Activated CD8-positive, alpha-beta memory T cell treated with anti-CD3 and anti-CD28 coated beads for 4 hours (primary cell): ENCODE measurements at regions not wholly inside any gene's neighbourhood (a gene's known extent, or its start where the extent isn't known, plus 50 kb on each side); places are given as distances from the start of the nearest gene placed in this dataset.
"Not testable (repeated sequence)": the region's sequence is repeated elsewhere in the genome, so short reads cannot be mapped to it uniquely, and the experiment has no call there.

ENCODE experiments used
- DNase-seq, 2 donors: peaks; one replicate each; pipeline ENCODE4 v3.0.0-alpha.2; 2020; ENCODE audit warnings: low read depth in 2 of 2

GRCh38 chr1:212495766-212496494 is 63.2 kb downstream of the NENF start:
- no peak for DNase-seq

DNA sequence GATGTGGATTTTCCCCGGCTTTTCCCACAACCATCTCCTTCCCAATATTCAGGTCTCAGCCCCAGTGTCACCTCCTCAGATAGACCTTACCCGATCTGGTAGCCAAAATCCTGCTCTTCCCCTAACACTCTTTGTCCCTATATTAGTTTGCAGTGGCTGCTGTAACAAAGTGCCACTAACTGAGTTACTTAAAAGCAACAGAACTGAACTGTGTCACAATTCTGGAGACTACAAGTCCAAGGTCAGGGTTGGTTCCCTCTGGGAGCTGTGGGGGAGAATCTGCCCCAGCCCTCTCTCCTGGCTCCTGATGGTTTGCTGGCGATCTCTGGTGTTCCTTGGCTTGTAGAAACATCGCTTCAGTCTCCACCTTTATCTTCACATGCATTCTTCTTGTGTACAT is 64.0 kb downstream of the NENF start:
- no peak for DNase-seq

DNA sequence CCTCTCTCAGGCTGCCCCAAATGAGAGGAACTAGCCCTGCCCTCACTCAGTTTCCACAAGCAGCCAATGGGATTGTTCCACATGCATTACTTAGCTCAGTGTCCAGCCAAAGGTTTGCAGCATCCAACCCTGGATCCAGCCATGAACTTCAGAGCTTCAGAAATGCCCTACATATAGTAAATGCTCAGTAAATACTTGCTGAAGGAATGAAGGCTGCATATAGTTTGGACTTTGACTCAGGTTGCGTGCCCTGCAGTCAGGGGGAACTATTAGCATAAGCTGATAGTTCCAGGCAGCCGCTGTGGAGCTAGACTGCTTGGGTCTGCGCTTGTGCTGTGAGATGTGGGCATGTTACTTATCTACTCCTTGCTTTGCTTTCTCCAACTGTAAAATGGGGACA is 64.8 kb downstream of the NENF start:
- no peak for DNase-seq

DNA sequence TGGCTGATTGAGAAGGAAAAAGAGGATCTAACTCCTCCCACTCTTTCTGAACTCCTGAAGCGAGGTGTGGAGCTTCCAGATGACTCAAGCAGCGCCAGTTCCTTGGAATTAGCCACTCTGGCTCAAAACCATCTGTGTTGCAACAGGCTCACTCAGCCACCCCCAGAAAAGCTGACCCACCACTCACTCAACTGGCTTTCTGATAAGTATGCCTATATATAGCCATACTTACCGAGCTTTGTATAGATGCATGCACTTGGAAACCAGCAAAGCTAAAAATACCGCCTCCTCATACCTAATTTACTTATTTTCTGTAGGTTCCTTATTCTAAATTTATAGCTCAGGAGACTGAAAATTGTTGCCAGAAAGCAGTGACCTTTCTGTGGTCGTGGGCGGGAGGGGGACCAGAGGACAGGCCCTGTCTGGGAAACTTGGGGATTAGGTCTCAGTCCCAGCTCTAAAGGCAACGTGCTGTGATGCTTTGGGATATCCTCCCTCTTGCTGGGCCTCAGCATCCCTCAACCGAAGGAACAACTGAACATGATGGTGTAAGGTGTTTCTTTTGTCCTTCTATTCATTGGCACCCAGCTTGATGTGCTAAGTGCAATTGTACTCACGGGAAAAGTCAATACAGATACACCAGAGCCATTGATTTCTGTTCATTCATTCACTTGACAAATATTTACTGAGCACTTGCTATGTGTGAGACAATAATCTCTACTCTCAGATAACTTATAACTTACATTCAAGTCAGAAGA is 65.7 kb downstream of the NENF start:
- no peak for DNase-seq

DNA sequence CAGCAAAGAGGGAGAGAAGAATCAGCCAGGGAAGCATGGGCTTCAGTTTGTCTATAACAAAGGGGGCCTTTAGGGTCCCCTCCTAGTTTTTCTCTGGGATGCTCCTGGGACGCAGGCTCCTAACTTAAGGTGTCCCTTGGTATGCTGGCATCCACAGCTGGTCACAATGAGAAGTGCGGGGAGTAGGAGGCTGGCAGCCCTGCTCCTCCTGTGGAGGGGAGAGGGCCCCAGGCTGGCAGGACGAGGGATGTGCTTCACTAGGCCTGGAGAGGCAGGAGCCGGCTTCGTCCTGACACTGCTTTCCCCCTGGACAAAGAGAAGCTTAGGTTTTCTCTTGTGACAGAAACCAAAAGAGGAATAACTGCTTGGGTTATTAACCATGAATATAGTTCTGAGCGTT is 67.6 kb downstream of the NENF start:
- DNase-seq = no peak

GRCh38 chr1:212500983-212501382 is 68.3 kb downstream of the NENF start:
- DNase-seq = no peak

DNA sequence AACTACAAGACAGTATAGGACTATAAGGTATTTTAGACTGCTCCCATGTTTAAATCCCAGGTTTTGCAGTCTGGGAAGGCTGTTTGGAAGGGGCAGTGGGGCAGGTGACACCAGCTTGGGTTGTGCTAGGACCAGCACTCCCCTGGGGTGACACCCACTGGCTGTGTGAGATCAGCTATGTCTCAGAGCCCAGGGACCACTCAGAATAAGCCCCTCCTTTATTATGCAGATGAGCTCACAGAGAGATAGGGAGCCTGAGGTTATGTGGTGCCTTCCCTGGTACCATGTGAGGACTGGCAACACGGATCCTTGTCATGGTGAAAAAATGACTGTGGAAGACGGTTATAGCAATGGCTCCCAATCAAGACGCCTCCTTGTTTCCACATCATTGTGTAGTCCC is 71.0 kb downstream of the NENF start:
- DNase-seq = no peak

DNA sequence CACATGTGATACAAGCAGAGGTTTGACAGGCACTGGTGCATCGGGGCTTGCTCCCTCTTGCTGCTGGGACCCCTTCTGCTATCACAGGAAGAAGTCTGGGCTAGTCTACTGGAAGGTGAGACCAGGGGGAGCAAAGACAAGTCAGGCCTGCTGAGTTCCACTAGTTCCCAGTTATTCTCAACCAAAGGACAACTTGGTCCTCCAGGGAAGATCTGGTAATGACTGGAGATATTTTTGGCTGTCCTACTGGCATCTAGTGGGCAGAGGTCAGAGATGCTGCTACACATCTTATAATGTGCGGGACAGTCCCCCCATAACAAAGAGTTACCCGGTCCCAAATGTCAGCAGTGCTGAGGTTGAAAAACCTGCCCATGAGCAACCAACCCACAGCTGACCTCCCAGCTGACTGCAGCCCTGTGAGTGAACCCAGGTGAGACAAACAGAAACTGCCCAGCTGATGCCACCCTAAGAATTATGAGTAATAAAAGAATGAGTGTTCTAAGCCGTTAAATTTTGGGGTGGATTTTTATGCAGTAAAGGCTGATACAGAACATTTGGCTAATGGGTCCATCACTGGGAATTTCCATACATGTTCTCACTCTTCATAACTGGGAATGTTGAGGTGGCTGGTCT is 71.6 kb downstream of the NENF start:
- DNase-seq = no peak

GRCh38 chr1:212506666-212507065 is 73.9 kb downstream of the NENF start:
- no peak for DNase-seq

DNA sequence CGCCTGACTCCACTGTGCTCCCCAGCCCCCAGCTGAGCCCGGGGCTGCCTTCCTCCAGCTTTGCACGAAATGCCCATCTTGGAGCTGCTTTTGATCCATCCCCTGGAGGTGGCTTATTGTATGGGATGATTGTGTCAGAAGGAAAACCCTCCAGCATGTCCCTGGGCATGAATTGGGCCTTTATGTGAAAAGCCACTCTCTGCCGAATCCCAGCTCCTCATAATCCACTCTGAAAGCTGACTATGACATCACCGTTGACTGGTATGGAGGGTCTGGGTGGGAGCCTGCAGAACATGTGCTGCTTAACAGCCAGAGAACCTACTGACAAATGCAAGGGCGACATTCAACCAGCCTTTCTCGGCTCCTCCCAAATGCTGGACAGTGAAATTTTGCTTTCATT is 74.6 kb downstream of the NENF start:
- no peak for DNase-seq

DNA sequence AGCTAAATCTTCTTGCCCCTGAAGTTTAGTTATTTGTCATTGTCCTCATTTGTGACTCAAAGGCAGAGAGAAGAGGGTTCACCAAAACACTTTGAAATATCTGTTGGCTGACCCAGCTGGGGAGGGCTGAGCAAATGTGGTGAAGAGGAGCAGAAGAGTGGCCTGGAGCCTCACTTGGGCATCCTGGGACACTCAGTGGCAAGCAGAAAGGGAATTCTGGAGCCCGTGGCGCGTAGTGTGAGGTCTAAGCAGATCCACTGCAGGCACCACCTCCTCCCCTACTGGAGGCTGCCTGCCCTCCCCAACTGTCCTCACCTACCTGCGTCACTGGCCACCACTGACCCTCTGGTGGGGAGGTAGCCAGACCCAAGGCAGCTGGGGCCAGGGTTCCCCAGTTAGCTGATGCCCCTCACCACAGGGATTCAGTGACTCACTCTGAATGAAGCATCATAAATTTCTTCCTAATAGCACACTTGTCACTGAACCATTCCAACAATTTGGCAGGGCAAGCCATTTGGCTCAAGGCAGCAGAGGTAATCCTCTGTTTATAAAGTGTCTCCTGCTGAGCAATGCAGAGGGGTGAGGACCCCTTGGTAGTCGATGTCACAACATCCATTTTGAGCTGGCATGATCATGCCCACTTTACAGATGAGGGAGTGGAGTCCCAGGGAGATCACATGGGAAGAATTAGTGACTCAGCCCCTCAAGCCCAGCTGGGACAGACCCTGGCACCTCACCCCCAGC is 80.3 kb downstream of the NENF start:
- no peak for DNase-seq

DNA sequence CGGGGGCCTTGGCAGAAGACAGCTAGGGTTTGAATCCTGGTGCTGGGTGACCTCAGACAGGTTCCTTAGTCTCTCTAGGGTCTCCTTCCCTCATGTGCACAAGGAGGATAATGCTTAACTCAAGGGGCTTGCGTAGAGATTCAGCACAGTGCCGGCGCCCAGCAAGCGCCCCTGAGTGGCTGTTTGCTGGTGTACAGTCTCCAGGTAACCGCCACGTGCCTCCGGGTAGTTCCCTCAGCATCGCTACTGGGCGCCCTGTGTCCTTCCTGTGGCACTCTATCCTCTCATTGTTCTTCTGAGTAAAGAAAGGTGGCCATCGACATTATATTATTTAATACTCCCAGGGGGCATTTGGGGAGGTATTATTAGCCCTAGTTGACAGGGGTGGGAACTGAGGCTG is 80.9 kb downstream of the NENF start:
- DNase-seq = no peak

GRCh38 chr1:212514056-212514614 is 81.4 kb downstream of the NENF start:
- no peak for DNase-seq

- no peak for DNase-seq
Observed at GRCh38 chr1:212514782-212515181, 82.1 kb downstream of the NENF start.

DNA sequence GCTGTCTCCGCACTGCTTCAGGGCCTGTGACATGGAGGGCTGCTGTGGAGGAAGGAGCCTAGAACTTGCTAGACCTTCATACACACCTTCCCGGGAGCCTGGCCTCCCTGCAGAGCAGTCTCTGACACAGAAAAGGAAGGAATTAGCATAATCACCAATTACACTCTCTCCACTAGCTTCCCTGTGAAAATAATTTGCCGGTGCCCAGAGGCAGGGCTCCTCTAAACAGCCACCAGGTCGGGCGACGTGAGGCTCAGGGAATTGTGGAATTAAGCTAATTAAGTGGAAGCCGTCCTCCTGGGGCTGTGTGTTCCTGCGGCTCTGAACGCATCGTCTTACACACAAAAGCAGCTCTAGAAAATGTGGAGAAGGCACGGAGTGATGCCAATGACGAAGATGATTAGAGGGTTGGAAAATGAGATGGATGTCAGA is 82.6 kb downstream of the NENF start:
- no peak for DNase-seq

- not testable (repeated sequence) for DNase-seq
Observed at GRCh38 chr1:212516012-212516411, 83.3 kb downstream of the NENF start.

GRCh38 chr1:212518188-212519054 is 85.7 kb downstream of the NENF start:
- DNase-seq = no peak

GRCh38 chr1:212519131-212519530 is 86.4 kb downstream of the NENF start:
- no peak for DNase-seq

- no peak for DNase-seq
Observed at GRCh38 chr1:212520299-212520698, 87.6 kb downstream of the NENF start.

- DNase-seq = no peak
Observed at GRCh38 chr1:212520746-212521145, 87.8 kb upstream of the ATF3 start.
